Endothelial cell of umbilical vein (primary cell): ENCODE measurements at regions not wholly inside any gene's neighbourhood (a gene's known extent, or its start where the extent isn't known, plus 50 kb on each side); places are given as distances from the start of the nearest gene placed in this dataset.

Source experiments
- CTCF ChIP-seq, 2 donors: IDR thresholded peaks; 1 replicate in 1 of 2; 2 replicates in 1 of 2; pipeline ENCODE4 v1.5.1; 2011; ENCODE audit warnings: low read length in 2 of 2, mild to moderate bottlenecking in 2 of 2, moderate library complexity in 2 of 2, control low read depth in 1 of 2, inconsistent platforms in 1 of 2, low read depth in 1 of 2; ENCODE audit not compliant: insufficient read depth in 1 of 2; ENCODE audit errors: extremely low read depth in 1 of 2
- EZH2 ChIP-seq: IDR thresholded peaks from 2 replicates; pipeline ENCODE4 v1.6.1; 2012; ENCODE audit warnings: borderline replicate concordance, low read depth, mild to moderate bottlenecking, moderate library complexity, low read length, inconsistent platforms; ENCODE audit not compliant: severe bottlenecking
- GATA2 ChIP-seq: IDR thresholded peaks from 2 replicates; pipeline ENCODE4 v1.7.0; 2011; ENCODE audit warnings: low read depth, mild to moderate bottlenecking, moderate library complexity, mixed read lengths, low read length; ENCODE audit not compliant: insufficient read length, insufficient read depth
- JUN ChIP-seq: IDR thresholded peaks from 2 replicates; pipeline ENCODE4 v1.6.1; 2011; ENCODE audit warnings: borderline replicate concordance, low read depth; ENCODE audit not compliant: insufficient read length, insufficient read depth
- MYC ChIP-seq: IDR thresholded peaks from one replicate; pipeline ENCODE4 v1.6.1; 2011; ENCODE audit warnings: mild to moderate bottlenecking, low read depth, low read length
- POLR2A ChIP-seq: IDR thresholded peaks from 2 replicates; pipeline ENCODE4 v1.6.1; 2012; ENCODE audit warnings: low read depth, mild to moderate bottlenecking, control low read depth, low read length
- POLR2AphosphoS5 ChIP-seq: IDR thresholded peaks from 2 replicates; pipeline ENCODE4 v1.6.1; 2012; ENCODE audit warnings: low read depth, mild to moderate bottlenecking, control low read depth, low read length, moderate library complexity; ENCODE audit not compliant: insufficient read depth
- TF ChIP-seq, protein P1 (sequence below): IDR thresholded peaks from 2 replicates; pipeline ENCODE4 v1.6.1; 2011; ENCODE audit not compliant: insufficient read depth, insufficient read length

GRCh38 chr10:28822719-28823464, 145.6 kb downstream of the BAMBI start:
- TF ChIP-seq EZH2 (no peak), CTCF (IDR thresholded peaks at IDR 0.05; ENCODE audit: extremely low read depth in 1 of 2, insufficient read depth in 1 of 2, low read depth in 1 of 2, low read length in 2 of 2) (no peak), JUN (no peak), POLR2AphosphoS5 (no peak), POLR2A (no peak), GATA2 (no peak), MYC (no peak)
- TF ChIP-seq, protein P1, sequence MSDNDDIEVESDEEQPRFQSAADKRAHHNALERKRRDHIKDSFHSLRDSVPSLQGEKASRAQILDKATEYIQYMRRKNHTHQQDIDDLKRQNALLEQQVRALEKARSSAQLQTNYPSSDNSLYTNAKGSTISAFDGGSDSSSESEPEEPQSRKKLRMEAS: no peak
